NCI-H524 treated with DMSO at 0.1 percent for 48 hours (cell line): ENCODE measurements at regions not wholly inside any gene's neighbourhood (a gene's known extent, or its start where the extent isn't known, plus 50 kb on each side); places are given as distances from the start of the nearest gene placed in this dataset.
"Not testable (repeated sequence)": the region's sequence is repeated elsewhere in the genome, so short reads cannot be mapped to it uniquely, and the experiment has no call there.

Experiments used
- DNase-seq: peaks from one replicate; lab custom pipeline; 2025; lab: John Stamatoyannopoulos, UW

DNA sequence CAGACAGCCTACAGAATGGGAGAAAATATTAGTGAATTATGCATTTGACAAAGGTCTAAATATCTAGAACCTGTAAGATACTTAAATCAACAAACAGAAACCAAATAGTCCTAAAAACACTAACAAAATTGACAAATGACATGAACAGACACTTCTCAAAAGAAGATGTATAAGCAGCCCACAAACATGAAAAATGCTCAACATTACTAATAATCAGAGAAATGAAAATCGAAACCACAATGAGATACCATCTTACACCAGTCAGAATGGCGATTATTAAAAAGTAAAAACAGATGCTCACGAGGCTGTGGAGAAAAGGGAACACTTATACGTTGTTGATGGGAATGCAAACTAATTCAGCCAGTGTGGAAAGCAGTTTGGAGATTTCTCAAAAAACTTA, 1186.8 kb downstream of the DTWD2 start:
- DNase-seq, result no peak

DNA sequence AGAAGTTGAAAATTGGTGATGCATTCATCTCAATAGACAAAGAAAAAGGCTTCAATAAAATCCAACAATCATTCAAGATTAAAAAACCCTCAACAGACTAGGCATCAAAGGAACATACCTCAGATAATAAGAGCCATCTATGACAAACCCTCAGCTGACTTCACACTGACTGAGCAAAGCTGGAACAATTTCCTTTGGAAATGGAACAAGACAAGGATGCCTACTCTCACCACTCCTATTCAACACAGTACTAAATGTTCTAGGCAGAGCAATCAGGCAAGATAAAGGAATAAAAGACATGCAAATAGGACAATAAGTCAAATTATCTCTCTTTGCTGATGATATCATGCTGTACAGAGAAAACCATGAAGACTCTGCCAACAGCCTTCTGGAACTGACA, 1188.1 kb downstream of the DTWD2 start:
- DNase-seq, result no peak

DNA sequence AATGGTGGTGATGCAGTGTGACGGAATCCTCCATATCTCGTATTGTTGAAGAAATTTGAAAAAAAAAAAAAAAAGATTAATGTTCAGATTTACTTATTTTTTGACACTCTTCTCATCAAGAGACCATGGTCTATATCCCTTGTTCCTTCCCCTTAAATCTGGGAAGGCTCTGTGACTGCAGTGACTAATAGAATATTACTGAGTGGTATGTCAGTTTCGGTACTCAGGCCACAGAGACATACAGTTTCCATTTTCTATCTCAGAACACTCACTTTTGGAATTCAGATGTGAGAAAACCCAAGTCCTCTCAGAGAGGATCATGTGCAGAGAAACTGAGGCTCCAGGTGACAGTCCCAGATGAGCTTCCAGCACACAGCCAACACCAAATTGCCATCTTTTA, 1193.5 kb downstream of the DTWD2 start:
- no peak for DNase-seq

DNA sequence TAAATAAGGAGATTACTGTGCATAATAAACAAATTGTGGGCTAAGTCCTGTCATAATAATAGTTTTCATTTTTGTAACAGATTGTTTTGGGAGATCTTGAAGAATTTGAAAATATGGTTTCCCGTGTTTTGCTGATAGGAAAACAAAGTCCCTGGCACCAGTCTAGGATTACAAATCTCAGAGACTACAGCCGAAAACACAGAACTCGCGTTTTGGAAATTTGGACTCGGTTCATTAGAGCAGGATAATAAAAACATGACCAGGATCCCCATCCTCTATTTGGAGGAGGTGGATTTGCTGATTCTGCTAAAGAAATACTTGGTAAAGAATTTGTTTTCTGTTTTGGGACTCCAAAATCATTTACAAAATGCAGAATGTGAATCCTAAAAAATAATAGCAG, 1194.4 kb downstream of the DTWD2 start:
- DNase-seq, result no peak

DNA sequence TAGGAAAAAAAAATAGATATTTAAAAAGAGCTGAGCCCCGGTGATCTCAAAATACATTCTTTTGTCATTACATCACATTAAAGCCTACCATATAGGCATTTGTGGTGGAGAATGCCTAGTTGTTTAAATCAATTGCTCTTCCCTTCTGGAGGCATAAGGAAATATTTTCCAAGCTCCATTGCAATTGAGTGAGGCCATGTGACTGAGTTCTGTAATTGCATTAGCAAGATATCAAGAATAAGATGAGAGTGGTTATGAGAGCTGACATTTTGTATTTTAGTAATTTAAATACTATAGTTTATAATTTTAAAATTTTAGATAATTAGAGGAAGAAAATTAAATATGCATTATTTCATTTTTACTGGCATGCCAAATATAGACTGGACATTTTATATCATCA, 1195.9 kb downstream of the DTWD2 start:
- no peak for DNase-seq

DNA sequence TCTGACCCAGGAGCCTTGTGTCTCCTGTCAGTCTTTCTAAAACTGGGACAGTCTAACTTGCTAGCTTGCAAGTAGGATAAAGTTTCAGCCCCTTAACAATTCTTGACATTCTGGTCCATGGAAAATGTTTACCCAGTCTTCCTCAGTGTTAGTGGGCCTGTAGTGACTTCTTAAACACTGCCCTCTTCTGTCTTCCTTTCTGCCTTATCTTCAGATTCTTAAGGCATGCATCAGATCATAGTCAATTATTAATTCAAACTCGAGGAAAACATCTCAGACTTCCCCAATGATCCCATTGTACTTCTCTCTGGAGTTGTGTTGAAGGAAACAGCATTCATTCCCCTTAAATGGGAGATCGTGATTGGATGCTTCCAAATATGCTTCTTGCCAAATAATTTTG, 1199.8 kb downstream of the DTWD2 start:
- DNase-seq, result no peak

DNA sequence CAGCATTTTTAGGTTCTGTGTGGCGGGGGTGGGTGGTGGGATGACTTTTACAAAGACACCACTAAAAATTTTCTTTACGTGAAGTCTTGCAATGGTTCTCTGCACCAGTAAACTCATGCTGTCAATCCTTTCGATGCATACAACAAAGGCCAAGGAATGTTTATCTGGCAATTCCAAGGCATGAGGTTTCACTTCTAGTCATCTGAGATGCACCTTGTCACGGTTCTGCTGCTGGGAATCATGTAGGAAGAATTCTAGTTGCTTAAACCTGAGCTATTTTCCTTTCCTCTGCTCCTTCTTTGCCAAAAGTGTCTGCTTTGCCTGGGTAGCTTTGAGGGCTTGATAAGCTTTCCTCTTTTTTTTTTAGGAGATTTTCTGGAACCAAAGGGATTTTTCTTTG, 1204.5 kb upstream of the SEMA6A start:
- DNase-seq, result no peak

DNA sequence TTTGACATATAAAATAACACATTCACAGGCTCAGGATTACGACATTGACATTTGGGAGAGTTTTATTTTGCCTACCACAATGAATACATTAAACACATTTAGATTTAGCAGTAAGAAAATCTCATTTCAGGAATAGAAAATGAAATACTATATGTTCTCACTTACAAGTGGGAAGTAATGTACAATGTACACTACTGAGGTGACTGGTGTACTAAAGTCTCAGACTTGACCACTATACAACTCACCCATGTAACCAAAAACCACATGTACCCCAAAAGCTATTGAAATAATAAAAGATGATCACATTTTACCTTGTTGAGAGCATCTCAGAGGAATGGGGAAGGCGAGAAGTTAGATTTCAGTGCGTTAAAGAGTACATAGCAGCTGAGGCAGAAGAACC, 1202.4 kb upstream of the SEMA6A start:
- no peak for DNase-seq

DNA sequence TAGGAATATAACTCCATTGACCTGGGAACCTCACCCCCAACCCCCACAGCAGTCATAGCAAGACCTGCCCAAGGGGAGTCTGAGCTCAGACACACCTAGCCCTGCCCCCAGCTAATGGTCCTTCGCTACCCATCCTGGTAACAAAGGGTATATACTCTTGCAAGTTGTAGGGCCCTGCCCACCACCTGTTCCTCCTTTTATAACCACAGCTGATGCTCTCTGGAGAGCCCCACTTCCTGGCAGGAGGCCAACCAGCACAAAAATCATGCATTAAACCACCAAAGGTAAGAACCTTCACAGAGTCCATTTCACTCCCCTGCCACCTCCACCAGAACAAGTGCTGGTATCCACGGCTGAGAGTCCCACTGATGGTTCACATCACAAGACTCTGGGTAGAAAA, 1195.3 kb upstream of the SEMA6A start:
- no peak for DNase-seq

DNA sequence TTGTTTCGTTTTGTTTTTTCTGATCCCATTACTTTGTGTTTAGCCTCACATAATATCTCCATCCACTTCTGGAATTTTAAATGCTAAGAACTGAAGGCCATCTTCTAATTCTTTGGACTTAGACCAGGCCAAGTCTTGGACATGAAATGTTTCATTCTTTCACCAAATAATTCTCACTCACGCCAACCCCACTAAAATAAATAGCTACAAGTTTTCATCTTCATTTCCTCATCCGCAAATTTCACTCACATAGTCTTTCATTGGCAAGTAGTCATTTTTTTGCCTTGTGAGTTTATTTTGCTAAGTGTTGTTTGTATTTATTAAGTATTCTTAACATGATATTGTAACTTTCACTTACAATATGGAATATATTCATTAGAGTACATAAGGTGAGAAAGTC, 1188.6 kb upstream of the SEMA6A start:
- DNase-seq, result no peak

DNA sequence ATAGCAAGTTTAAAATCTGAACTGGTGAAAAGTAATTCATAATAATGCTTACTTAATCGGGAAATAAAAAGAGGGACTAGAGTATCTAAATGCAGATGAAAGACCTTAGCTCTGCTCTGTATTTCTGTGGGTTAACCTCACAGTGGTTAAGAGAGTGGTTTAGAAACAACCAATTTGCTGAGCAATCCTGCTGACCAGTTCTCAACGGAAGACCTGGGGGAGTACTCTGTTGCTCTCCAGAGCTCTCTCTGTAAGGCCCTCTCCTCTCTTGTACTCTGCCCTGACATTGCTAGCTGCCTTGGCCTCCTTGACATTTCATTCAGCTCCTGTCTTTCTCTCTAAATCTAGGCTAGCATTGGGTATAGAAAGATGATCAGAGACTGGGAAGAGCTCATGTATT, 1186.6 kb upstream of the SEMA6A start:
- no peak for DNase-seq

DNA sequence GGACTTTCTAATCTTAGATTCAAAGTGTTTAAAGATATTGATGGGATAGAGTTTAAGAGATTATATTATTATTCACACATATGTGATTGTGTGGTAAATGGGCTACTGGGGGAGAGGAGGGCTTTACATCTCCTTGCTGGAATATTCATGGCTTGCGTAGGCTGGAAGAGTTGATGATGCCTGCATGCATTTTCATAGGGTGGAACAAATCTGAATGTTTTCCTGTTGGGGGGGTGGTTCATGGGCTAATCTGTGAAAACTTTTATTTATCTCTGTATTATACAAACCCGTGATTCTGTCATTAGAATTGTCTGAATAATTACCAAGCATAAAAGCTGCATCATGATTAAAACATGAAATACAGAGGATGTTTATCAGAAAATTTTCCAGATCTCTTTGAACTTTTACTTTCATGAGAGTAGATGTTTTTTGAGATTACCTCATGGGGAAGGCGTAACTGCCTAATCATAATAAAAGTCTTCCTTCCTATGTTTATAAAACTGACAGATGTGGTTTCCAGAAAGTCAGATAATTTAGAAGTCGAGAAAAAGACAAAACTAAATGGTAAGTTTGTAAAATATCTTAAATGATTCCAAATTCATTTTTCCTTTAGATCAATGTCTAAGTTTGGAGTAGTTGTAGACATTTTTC, 1185.4 kb upstream of the SEMA6A start:
- no peak for DNase-seq

DNA sequence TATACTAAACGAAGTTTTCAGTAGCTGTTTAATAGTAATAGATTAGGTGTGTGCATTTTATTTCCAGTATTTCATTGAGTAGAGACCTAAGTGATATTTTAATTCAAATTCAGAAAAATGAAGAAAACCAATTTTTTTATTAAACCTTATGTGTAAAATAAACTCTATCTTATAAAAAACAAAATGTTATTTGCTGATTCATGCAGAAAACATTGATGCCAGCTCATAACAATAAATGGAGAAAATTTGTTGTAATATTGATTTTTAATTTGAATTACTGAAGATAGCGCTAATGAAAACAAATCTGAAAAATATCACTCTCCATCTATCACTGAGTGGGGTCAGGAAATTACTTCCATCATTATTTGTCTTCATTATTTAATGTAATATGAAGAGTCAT, 1177.8 kb upstream of the SEMA6A start:
- DNase-seq, result no peak

DNA sequence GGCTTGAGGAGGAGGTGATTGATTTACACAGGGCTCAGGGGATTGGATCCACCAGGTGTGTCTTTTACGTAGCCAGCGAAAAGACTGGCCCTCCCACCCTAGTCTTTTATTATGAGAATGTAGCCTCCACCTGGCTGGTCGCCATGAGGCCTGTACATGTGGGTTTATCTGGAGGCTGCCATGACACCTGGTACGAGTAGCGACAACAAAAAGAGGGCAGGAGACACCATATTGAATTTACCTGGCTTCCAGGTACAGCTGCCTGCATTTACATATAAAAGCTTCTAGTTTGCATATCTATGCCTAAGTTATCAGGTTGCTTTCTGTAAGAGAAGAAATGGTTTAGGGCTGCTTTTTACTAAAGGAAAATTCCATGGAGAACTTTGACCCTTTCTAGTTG, 1173.7 kb upstream of the SEMA6A start:
- no peak for DNase-seq

DNA sequence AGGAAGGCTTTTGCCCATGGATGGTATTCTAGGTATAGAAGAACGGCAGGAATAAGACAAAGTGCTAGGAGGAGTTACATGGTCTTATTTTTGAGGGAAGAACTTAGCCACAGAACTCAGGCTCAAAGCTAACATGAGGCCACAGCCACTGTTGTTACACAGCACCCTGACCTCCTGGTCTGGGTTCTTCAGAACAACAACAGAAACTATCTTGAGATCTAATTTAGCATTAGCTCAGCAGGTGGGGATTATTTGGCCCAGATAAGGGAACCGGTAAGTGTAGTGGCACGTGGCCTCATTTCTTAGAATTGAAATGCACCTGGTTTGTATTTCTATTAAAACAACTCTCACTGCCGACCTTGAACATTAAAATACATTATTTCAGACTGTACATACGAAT, 1168.7 kb upstream of the SEMA6A start:
- no peak for DNase-seq

DNA sequence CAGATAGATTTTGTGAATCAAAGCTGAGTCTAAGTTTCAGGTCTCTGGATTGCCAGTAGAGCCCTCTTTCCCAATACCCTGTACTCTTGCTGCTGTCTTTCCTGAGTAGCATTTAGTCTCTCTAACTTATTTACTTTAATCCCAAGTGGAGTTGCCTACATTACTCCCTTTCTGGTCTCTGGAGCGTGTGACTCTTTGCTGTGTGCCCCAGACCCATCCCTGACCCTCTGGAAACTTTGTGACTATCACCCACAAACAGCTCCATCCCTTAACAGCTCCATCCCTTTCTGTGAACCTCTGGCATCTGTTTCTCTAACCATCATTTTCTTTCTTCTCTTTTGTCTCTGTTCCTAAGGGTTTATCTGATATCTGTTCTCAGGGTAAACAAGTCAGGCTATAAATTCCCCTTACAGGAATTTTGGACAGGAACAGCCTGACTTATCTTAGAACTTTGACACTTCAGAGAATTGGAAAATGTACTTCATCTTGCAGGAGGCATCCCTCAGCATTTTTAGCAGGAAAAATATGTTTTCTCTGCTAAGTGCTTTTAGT, 1167.1 kb upstream of the SEMA6A start:
- DNase-seq, result no peak

DNA sequence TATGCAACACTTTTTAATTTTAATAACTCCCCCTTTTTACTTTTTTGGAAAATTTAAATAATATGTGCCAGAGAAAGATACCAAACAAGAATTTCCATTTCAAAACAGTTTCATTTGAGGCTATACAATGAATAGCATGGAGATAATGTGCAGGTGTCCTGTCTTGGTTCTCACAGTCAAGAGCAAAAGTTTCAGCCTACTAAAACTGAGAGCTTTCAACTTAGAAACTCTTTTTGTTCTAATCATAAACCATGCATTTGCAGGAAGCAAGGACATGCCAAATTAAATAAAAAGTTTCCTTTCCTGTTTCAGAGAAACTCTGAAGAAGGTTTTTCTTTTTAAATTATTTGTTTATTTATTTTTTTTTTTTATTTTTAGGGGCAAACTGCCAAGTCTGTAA, 1165.6 kb upstream of the SEMA6A start:
- DNase-seq, result no peak

DNA sequence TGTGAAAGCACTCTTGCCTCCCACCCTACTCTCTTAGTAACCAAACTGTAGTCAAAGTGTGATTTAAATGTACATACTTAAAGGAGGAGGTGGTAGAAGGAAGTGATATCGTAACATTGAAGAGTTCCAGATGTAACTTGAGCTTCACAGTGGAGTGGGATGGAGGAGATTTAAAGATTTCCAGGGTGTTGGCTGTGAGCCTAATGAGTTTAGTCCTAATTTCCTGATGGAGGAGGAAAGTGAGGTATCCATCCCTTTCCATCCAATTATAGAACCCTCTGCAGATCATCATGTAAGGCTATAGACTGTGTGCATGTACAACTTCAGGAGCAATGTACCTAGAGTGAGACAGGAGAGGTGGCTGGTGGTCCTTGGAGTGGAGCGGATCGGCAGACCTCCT, 1163.9 kb upstream of the SEMA6A start:
- no peak for DNase-seq

DNA sequence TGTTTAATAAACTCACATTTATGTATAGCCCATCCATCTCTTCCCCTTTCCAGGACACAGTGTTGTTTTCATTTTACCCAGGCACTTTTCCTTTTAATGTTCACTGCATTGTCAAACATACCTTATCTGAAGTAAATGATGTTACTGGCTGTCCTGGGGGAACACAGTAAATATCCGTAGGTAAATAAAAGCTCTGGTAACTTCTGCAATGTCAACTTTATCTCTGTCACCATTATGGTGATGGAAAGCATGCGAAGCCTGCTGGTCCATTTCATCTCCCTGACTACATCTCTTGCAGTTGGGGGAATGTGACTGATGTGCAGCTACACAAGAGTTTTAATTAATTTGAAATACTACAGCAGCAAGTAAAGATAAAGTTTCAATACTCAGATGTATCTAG, 1162.1 kb upstream of the SEMA6A start:
- DNase-seq, result no peak

DNA sequence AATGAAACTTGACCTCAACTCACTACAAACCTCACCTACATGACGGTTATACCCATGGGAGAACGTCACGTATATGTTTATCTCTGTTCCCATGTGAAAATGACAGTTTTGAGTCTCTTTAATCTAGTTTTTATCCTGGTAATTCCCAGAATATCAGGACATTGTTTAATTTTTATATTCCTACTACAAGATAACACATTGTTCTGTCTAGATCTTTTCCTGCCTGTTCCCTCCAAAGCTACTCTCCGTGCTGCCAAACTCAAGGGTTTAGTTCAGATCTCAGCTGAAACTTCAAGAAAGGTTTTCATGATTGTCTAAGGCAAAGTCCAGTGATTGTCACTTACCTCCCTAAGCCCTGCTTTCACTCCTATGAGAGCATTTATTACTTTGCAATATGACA, 1159.4 kb upstream of the SEMA6A start:
- DNase-seq, result no peak

DNA sequence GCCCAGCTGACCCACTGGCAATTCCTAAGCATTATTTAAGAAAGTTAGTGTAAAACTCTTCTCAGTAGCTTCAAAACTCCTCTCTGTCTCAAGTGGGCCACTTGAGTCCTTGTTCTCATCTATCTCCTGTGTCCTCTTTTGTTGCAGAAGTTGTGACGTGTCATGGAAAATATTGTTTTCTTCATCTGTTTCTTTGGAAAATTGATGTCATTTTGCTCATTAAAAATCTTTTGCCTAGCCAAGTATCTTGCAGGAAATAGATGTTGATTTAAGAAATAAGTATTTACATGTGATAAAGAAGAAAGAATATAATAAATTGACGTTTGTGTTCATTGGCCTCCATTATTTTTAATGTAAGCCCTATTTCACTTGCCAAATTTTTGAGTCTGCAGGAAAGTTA, 1158.4 kb upstream of the SEMA6A start:
- DNase-seq, result no peak

DNA sequence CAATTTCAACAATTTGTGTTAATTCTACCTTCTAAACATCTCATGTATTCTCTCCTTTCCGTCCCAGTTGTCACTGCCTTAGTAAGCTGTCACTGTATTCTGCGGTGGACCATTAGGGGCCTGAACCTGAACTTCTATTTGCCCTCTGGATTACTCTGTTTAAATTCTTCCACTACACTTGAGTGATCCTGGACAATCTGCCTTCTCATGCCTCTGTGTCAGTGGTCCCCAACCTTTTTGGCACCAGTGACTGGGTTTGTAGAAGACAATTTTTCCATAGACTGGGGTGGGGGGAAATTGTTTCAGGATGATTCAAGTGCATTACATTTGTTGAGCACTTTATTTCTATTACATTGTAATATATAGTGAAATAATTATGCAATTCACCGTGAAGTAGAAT, 1157.6 kb upstream of the SEMA6A start:
- DNase-seq, result no peak

DNA sequence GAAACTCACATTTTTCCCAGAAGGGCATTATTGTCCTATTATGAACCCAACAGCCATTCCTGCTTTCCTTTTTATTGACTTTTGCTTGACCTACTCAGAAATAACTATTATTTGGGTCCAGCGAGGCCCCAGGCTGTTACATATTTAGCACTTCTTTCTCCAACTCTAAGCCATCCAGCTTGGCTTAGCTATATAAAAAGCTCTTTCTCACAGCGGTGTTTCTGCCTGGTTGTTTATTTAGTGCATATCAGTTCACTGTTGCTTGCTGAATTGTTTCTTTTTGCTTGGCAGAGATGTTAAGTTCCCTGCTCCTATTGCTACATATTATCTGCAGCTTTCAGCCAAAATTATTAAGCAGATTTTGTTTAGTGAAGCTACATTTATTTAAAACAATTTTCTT, 1156.8 kb upstream of the SEMA6A start:
- no peak for DNase-seq

DNA sequence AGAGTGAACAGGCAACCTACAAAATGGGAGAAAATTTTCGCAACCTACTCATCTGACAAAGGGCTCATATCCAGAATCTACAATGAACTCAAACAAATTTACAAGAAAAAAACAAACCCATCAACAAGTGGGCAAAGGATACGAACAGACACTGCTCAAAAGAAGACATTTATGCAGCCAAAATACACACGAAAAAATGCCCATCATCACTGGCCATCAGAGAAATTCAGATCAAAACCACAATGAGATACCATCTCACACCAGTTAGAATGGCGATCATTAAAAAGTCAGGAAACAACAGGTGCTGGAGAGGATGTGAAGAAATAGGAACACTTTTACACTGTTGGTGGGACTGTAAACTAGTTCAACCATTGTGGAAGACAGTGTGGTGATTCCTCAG, 1146.2 kb upstream of the SEMA6A start:
- not testable (repeated sequence) for DNase-seq

DNA sequence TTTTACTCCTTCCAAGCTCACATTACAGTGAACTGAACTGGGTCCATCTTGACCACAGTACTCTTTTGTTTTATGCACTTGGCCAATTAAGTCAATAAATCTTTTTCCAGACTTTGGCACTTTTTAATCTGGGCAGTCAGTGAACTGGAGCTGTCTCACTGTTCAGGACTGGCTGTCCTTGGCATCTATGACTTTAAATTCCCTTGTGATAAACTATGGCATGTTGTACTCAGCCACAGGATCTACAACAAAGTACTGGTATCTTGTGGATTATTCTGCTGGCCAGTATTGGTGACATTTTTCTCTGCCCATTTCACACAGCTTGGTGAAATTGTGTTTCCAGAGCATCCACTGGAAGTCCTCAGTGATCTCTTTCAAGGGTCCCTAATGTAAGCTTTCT, 1144.8 kb upstream of the SEMA6A start:
- no peak for DNase-seq
